Upper lobe of right lung (tissue), 1 donor: ENCODE measurements at regions not wholly inside any gene's neighbourhood (a gene's known extent, or its start where the extent isn't known, plus 50 kb on each side); places are given as distances from the start of the nearest gene placed in this dataset.

Experiments used
- ATAC-seq: fragments of 200-7000 bp; cut with Tn5 transposase; one replicate; pipeline ENCODE4 v1.9.1; 2020; ENCODE audit warnings: mild to moderate bottlenecking, moderate library complexity
- DNase-seq: peaks from one replicate; pipeline ENCODE4 v3.0.0-alpha.2; 2020
- H3K27ac ChIP-seq: fragments of 200-600 bp; one replicate; pipeline ENCODE4 v1.8.0; 2022
- H3K27me3 ChIP-seq: fragments of 200-600 bp; one replicate; pipeline ENCODE4 v1.8.0; 2022; ENCODE audit warnings: mild to moderate bottlenecking
- H3K36me3 ChIP-seq: fragments of 200-600 bp; one replicate; pipeline ENCODE4 v1.8.0; 2022
- H3K4me1 ChIP-seq: fragments of 200-600 bp; one replicate; pipeline ENCODE4 v1.8.0; 2022
- H3K4me3 ChIP-seq: fragments of 200-600 bp; one replicate; pipeline ENCODE4 v1.8.0; 2022; ENCODE audit warnings: mild to moderate bottlenecking
- H3K9me3 ChIP-seq: fragments of 200-600 bp; one replicate; pipeline ENCODE4 v1.8.0; 2022
- intact Hi-C: fragments of 100-400 bp; cut with DNase I; formaldehyde crosslinking; loops from one replicate; pipeline ENCODE4 v1.11.0; 2022
- TF ChIP-seq, protein P1 (sequence below): fragments of 200-600 bp; IDR thresholded peaks from one replicate; pipeline ENCODE4 v1.8.0; 2022; ENCODE audit warnings: antibody characterized with exemption
- donor health status: DM: no; HTN: yes; CAD: no; lungs with severe emphysema.

GRCh38 chr5:154612666-154613065 is 134.6 kb upstream of the HAND1 start:
- peaks cover 44% of the 10 kb centered on the region for H3K27me3 ChIP-seq
- no peak overlapping the region for H3K4me3 ChIP-seq
- no peak overlapping the region for H3K27ac ChIP-seq
- H3K4me1 ChIP-seq: peaks cover 13% of the 10 kb centered on the region
- ATAC-seq (no peak), DNase-seq (no peak)
- H3K9me3 ChIP-seq: no peaks in the 10 kb centered on the region
- TF ChIP-seq, protein P1, sequence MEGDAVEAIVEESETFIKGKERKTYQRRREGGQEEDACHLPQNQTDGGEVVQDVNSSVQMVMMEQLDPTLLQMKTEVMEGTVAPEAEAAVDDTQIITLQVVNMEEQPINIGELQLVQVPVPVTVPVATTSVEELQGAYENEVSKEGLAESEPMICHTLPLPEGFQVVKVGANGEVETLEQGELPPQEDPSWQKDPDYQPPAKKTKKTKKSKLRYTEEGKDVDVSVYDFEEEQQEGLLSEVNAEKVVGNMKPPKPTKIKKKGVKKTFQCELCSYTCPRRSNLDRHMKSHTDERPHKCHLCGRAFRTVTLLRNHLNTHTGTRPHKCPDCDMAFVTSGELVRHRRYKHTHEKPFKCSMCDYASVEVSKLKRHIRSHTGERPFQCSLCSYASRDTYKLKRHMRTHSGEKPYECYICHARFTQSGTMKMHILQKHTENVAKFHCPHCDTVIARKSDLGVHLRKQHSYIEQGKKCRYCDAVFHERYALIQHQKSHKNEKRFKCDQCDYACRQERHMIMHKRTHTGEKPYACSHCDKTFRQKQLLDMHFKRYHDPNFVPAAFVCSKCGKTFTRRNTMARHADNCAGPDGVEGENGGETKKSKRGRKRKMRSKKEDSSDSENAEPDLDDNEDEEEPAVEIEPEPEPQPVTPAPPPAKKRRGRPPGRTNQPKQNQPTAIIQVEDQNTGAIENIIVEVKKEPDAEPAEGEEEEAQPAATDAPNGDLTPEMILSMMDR: no peak
- intact Hi-C loops: no loop called here
- no peaks in the 10 kb centered on the region for H3K36me3 ChIP-seq

DNA sequence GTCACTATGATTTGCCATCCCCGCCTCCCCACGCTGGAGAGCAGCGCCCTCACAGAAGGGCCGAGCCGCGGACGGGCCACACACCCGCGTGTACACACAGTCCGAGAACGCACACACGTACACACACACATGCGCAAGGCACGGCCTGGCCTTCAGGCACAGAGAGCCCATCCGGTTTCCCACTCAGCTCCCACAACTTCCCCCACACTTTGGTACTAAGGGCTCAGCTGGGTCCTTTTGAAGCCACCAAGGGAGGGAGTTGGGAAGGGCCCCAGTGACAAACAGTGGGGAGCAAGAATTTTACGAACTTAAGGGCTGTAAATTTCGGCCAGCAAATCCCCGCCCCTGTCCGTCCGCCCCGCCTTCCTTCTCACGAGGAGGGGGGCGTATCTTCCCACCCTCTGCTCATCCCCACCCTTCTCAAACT is 133.3 kb upstream of the HAND1 start:
- intact Hi-C loops: no loop called here
- no peak for DNase-seq
- H3K4me3 ChIP-seq: peak overlapping the region; percentile 41
- H3K9me3 ChIP-seq: no peaks in the 10 kb centered on the region
- peaks cover 44% of the 10 kb centered on the region for H3K27me3 ChIP-seq
- peaks cover 13% of the 10 kb centered on the region for H3K4me1 ChIP-seq
- H3K27ac ChIP-seq: no peak overlapping the region
- no peaks in the 10 kb centered on the region for H3K36me3 ChIP-seq
- peak; percentile 17 for ATAC-seq
- TF ChIP-seq, protein P1: no peak

DNA sequence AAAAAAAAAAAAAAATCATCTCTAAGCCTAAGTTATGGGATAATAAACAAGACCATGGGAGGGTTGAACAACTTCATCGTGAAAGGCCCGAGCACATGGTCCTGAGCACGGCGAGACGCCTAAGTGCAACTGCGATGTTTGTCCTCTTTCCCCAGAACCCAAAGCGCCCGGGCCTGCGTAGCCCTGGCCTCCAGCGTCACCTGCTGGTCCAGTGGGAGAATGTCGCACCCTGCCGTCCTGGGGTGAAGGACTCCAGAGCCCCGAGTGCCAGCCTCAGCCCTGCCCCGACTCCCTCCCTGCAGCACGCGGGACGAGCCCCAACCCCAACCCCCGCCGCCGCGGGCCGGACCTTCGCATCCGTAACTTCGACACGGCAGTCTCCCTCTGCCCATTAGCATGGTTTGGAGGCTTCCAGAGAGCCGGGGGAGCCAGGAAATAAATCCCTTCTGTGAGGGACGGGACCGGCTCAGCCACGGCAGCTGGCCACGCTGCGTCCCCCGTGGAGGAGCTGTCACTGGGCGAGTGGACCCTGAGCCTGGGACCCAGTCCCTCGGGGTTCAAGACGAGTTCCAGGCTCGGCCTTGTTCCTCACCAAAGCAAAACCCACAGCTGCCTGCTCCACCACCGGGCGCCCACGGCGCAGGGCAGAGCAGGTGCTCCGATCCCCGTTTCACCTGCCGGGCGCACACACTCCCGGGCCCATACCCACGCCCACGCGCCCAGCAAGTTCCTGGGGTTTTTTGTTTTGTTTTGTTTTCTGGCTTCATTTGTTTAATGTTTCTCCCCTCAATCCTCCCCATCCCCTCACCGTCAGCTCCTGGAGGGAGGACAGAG is 132.5 kb upstream of the HAND1 start:
- DNase-seq: peak; percentile 89
- Histone ChIP-seq H3K27me3 (peaks cover 44% of the 10 kb centered on the region), H3K4me3 (peak overlapping the region; percentile 41), H3K36me3 (no peaks in the 10 kb centered on the region), H3K9me3 (no peaks in the 10 kb centered on the region), H3K4me1 (peaks cover 13% of the 10 kb centered on the region), H3K27ac (no peak overlapping the region)
- peak; percentile 97 for ATAC-seq
- intact Hi-C loops: no loop called here
- TF ChIP-seq, protein P1: peak; percentile 82

- H3K36me3 ChIP-seq: no peaks in the 10 kb centered on the region
- H3K27me3 ChIP-seq: peaks cover 48% of the 10 kb centered on the region
- intact Hi-C loops: no loop called here
- H3K27ac ChIP-seq: no peak overlapping the region
- H3K4me1 ChIP-seq: peaks cover 13% of the 10 kb centered on the region
- H3K9me3 ChIP-seq: no peaks in the 10 kb centered on the region
- TF ChIP-seq, protein P1: no peak
- ATAC-seq (no peak), DNase-seq (no peak)
- H3K4me3 ChIP-seq: no peak overlapping the region
These were observed 131.2 kb upstream of the HAND1 start for GRCh38 chr5:154609251-154609650.

DNA sequence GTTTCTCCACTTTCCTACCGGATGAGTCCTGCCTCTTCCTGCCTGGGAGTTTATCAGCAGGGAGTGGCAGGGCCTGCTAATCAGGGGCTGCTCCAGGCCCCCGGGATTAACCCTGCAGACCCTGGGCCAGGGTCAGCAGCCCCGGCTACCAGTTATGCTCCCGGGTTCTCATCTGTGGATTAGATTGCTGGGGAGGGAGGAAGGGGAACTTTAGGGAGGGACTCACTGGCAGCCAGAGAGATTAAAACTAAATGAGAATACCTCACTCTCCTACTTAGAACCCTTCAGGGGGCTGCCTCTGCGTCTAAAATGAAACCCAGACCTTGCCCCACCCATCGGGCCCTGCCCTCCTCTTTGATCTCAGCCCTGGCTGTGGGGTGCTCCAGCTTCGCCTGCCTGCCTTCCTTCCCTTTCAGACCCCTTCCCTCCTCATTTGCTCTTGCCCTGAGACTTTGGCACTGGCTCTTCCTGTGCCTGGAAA is 130.5 kb upstream of the HAND1 start:
- H3K36me3 ChIP-seq: no peaks in the 10 kb centered on the region
- H3K9me3 ChIP-seq: no peaks in the 10 kb centered on the region
- intact Hi-C loops: no loop called here
- TF ChIP-seq, protein P1: no peak
- DNase-seq (no peak), ATAC-seq (no peak)
- H3K27me3 ChIP-seq: peaks cover 55% of the 10 kb centered on the region
- peaks cover 13% of the 10 kb centered on the region for H3K4me1 ChIP-seq
- no peak overlapping the region for H3K27ac ChIP-seq
- H3K4me3 ChIP-seq: no peak overlapping the region
